GM23338 (cell line): ENCODE measurements at regions not wholly inside any gene's neighbourhood (a gene's known extent, or its start where the extent isn't known, plus 50 kb on each side); places are given as distances from the start of the nearest gene placed in this dataset.

Experiments used
- ATAC-seq: fragments of 200-7000 bp; cut with Tn5 transposase; 3 replicates; pipeline ENCODE4 v1.9.1; 2020
- DNase-seq: peaks from one replicate; pipeline ENCODE4 v3.0.0-alpha.2; 2015; ENCODE audit warnings: low spot score
- H2AFZ ChIP-seq: fragments of 200-600 bp; sonication (generic); 2 replicates; pipeline ENCODE4 v1.8.0; 2016; ENCODE audit warnings: antibody characterized with exemption, mild to moderate bottlenecking, moderate library complexity
- H3F3A ChIP-seq: fragments of 200-600 bp; sonication (generic); replicated peaks from 2 replicates; pipeline ENCODE4 v1.8.0; 2017; ENCODE audit warnings: antibody characterized with exemption, mixed run types, low read depth
- H3K27ac ChIP-seq: fragments of 200-600 bp; sonication (generic); 2 replicates; pipeline ENCODE4 v1.6.1; 2016; ENCODE audit warnings: low read depth
- H3K27me3 ChIP-seq: fragments of 200-600 bp; sonication (generic); 2 replicates; pipeline ENCODE4 v1.8.0; 2016; ENCODE audit warnings: mild to moderate bottlenecking, mixed run types, moderate library complexity; ENCODE audit not compliant: insufficient read depth
- H3K36me3 ChIP-seq: fragments of 200-600 bp; sonication (generic); 2 replicates; pipeline ENCODE4 v1.8.0; 2016; ENCODE audit warnings: mild to moderate bottlenecking; ENCODE audit not compliant: insufficient read depth
- H3K4me1 ChIP-seq: fragments of 200-600 bp; sonication (generic); 2 replicates; pipeline ENCODE4 v1.8.0; 2016; ENCODE audit warnings: mild to moderate bottlenecking, moderate library complexity; ENCODE audit not compliant: insufficient read depth
- H3K4me2 ChIP-seq: fragments of 200-600 bp; sonication (generic); 2 replicates; pipeline ENCODE4 v1.7.1; 2017; ENCODE audit warnings: mixed run types
- H3K4me3 ChIP-seq: fragments of 200-600 bp; sonication (generic); 2 replicates; pipeline ENCODE4 v1.6.1; 2016; ENCODE audit warnings: mixed run types
- H3K79me2 ChIP-seq: fragments of 200-600 bp; sonication (generic); replicated peaks from 2 replicates; pipeline ENCODE4 v1.8.0; 2017; ENCODE audit warnings: mild to moderate bottlenecking; ENCODE audit not compliant: insufficient read depth
- H3K9me2 ChIP-seq: fragments of 200-600 bp; sonication (generic); 2 replicates; pipeline ENCODE4 v1.8.0; 2017; ENCODE audit not compliant: insufficient read depth
- H4K20me1 ChIP-seq: fragments of 200-600 bp; sonication (generic); replicated peaks from 2 replicates; pipeline ENCODE4 v1.8.0; 2017; ENCODE audit warnings: mild to moderate bottlenecking; ENCODE audit not compliant: insufficient read depth
- H3K27ac Mint-ChIP-seq: 2 replicates; pipeline ENCODE4 v1.8.0; 2020; ENCODE audit warnings: inconsistent platforms, mild to moderate bottlenecking, moderate library complexity, mixed read lengths
- H3K27me3 Mint-ChIP-seq: 3 replicates; pipeline ENCODE4 v1.8.0; 2022; ENCODE audit warnings: low read depth, mild to moderate bottlenecking, moderate library complexity, mixed read lengths, inconsistent platforms; ENCODE audit not compliant: insufficient read depth, poor library complexity
- H3K36me3 Mint-ChIP-seq: 3 replicates; pipeline ENCODE4 v1.8.0; 2021; ENCODE audit warnings: low read depth, mild to moderate bottlenecking, inconsistent platforms, moderate library complexity, mixed read lengths
- H3K4me1 Mint-ChIP-seq: 3 replicates; pipeline ENCODE4 v1.8.0; 2020; ENCODE audit warnings: mild to moderate bottlenecking, inconsistent platforms, mixed read lengths
- H3K4me3 Mint-ChIP-seq: 3 replicates; pipeline ENCODE4 v1.8.0; 2021; ENCODE audit warnings: moderate library complexity, mild to moderate bottlenecking, inconsistent platforms, mixed read lengths
- H3K9me3 Mint-ChIP-seq: 3 replicates; pipeline ENCODE4 v1.8.0; 2020; ENCODE audit warnings: moderate library complexity, mild to moderate bottlenecking, inconsistent platforms, mixed read lengths
- CREB1 ChIP-seq: fragments of 250-450 bp; sonication (Bioruptor Pico); IDR thresholded peaks from 2 replicates; pipeline ENCODE4 v1.5.0; 2020; ENCODE audit warnings: low read depth, mild to moderate bottlenecking, moderate library complexity
- EZH2 ChIP-seq: fragments of 200-600 bp; sonication (generic); IDR thresholded peaks from one replicate; pipeline ENCODE4 v1.8.0; 2017; ENCODE audit warnings: antibody characterized with exemption, mild to moderate bottlenecking, low read depth; ENCODE audit not compliant: unreplicated experiment
- EZH2phosphoT487 ChIP-seq: fragments of 200-600 bp; sonication (generic); IDR thresholded peaks from one replicate; pipeline ENCODE4 v1.8.1; 2018; ENCODE audit warnings: antibody characterized with exemption; ENCODE audit not compliant: unreplicated experiment
- JUNB ChIP-seq: IDR thresholded peaks from one replicate; pipeline ENCODE4 v1.6.1; 2016; ENCODE audit warnings: antibody characterized with exemption; ENCODE audit not compliant: unreplicated experiment
- NANOG ChIP-seq: IDR thresholded peaks from 2 replicates; pipeline ENCODE4 v1.6.1; 2016; ENCODE audit warnings: antibody characterized with exemption, borderline replicate concordance
- POLR2AphosphoS5 ChIP-seq: IDR thresholded peaks from 2 replicates; pipeline ENCODE4 v1.6.1; 2016; ENCODE audit warnings: antibody characterized with exemption, low read depth
- REST ChIP-seq: IDR thresholded peaks from one replicate; pipeline ENCODE4 v1.6.1; 2018; ENCODE audit warnings: antibody characterized with exemption; ENCODE audit not compliant: unreplicated experiment
- STAT1 ChIP-seq: IDR thresholded peaks from one replicate; pipeline ENCODE4 v1.6.1; 2016; ENCODE audit warnings: antibody characterized with exemption; ENCODE audit not compliant: unreplicated experiment
- ZNF114 ChIP-seq: fragments of 250-450 bp; sonication (Bioruptor Pico); IDR thresholded peaks from 2 replicates; pipeline ENCODE4 v1.5.0; 2020; ENCODE audit warnings: mild to moderate bottlenecking, moderate library complexity
- ZNF331 ChIP-seq: fragments of 250-450 bp; sonication (Bioruptor Pico); IDR thresholded peaks from 2 replicates; pipeline ENCODE4 v1.5.0; 2020; ENCODE audit warnings: low read depth, mild to moderate bottlenecking, moderate library complexity
- ZNF462 ChIP-seq: fragments of 250-450 bp; sonication (Bioruptor Pico); IDR thresholded peaks from 2 replicates; pipeline ENCODE4 v1.5.0; 2020; ENCODE audit warnings: mild to moderate bottlenecking, moderate library complexity
- TF ChIP-seq, protein P1 (sequence below), 2 experiments: fragments of 200-600 bp in 1 of 2; sonication (generic) in 1 of 2; conservative IDR thresholded peaks; 2 replicates each; pipeline versions ENCODE4 v1.5.1 to v1.6.1; 2016 to 2017; ENCODE audit warnings: antibody characterized with exemption in 2 of 2, low read depth in 2 of 2, mild to moderate bottlenecking in 2 of 2, moderate library complexity in 1 of 2
- TF ChIP-seq, protein P2 (sequence below): IDR thresholded peaks from 2 replicates; pipeline ENCODE4 v1.6.1; 2016; ENCODE audit warnings: antibody characterized with exemption

DNA sequence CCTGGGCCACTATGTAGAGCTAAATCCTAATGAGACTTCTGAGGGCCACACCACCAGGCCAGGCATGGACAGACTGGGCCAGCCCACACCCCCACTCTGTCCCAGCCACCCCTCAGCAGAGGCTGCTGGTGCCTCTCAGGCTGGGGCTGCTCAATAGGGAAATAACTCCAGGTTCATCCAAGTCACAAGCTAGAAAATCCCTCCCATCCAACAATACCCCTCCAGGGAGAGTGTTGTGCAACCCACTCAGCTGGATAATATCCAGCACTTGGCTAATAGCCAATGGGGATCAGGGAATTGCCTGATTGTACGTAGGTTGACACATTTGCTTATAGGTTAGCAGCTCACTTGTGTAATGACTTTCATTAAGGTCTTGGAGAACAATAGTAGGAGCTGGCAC, 64.1 kb upstream of the WNT11 start:
- Histone ChIP-seq H3K79me2 (no peaks in the 10 kb centered on the region), H3K27ac (no peak overlapping the region), H3K4me1 (no peaks in the 10 kb centered on the region), H3F3A (no peaks in the 10 kb centered on the region), H4K20me1 (no peaks in the 10 kb centered on the region), H3K27me3 (no peaks in the 10 kb centered on the region), H3K9me2 (peaks cover 8% of the 10 kb centered on the region; the same call in 1 of the 2 replicates), H2AFZ (no peak overlapping the region), H3K4me3 (no peak overlapping the region), H3K4me2 (no peak overlapping the region), H3K36me3 (no peaks in the 10 kb centered on the region)
- Mint-ChIP-seq H3K27ac (no peak overlapping the region), H3K27me3 (peaks cover 2% of the 10 kb centered on the region), H3K9me3 (peaks cover 14% of the 10 kb centered on the region), H3K4me3 (no peak overlapping the region), H3K4me1 (no peaks in the 10 kb centered on the region), H3K36me3 (no peaks in the 10 kb centered on the region)
- DNase-seq = no peak
- TF ChIP-seq CREB1 (no peak), EZH2phosphoT487 (no peak), ZNF331 (CRISPR knock-in tag) (no peak), NANOG (no peak), EZH2 (no peak), STAT1 (no peak), ZNF114 (CRISPR knock-in tag) (no peak), POLR2AphosphoS5 (no peak), ZNF462 (no peak), JUNB (no peak), REST (no peak)
- TF ChIP-seq, protein P1, sequence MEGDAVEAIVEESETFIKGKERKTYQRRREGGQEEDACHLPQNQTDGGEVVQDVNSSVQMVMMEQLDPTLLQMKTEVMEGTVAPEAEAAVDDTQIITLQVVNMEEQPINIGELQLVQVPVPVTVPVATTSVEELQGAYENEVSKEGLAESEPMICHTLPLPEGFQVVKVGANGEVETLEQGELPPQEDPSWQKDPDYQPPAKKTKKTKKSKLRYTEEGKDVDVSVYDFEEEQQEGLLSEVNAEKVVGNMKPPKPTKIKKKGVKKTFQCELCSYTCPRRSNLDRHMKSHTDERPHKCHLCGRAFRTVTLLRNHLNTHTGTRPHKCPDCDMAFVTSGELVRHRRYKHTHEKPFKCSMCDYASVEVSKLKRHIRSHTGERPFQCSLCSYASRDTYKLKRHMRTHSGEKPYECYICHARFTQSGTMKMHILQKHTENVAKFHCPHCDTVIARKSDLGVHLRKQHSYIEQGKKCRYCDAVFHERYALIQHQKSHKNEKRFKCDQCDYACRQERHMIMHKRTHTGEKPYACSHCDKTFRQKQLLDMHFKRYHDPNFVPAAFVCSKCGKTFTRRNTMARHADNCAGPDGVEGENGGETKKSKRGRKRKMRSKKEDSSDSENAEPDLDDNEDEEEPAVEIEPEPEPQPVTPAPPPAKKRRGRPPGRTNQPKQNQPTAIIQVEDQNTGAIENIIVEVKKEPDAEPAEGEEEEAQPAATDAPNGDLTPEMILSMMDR (conservative IDR thresholded peaks at IDR 0.05; ENCODE audit: low read depth in 2 of 2) = no peak
- TF ChIP-seq, protein P2, sequence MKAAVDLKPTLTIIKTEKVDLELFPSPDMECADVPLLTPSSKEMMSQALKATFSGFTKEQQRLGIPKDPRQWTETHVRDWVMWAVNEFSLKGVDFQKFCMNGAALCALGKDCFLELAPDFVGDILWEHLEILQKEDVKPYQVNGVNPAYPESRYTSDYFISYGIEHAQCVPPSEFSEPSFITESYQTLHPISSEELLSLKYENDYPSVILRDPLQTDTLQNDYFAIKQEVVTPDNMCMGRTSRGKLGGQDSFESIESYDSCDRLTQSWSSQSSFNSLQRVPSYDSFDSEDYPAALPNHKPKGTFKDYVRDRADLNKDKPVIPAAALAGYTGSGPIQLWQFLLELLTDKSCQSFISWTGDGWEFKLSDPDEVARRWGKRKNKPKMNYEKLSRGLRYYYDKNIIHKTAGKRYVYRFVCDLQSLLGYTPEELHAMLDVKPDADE = no peak
- no peak for ATAC-seq
